SK-N-SH (cell line): ENCODE measurements at regions not wholly inside any gene's neighbourhood (a gene's known extent, or its start where the extent isn't known, plus 50 kb on each side); places are given as distances from the start of the nearest gene placed in this dataset.

Experiments
- CHD2 ChIP-seq: fragments of 150-350 bp; IDR thresholded peaks from 2 replicates; pipeline ENCODE4 v1.6.1; 2018; ENCODE audit warnings: low read length; ENCODE audit not compliant: partially characterized antibody
- CTCF ChIP-seq: fragments of 200-600 bp; sonication (generic); IDR thresholded peaks from 2 replicates; pipeline ENCODE4 v1.6.1; 2017; ENCODE audit warnings: antibody characterized with exemption, mild to moderate bottlenecking, moderate library complexity
- FOXJ3 ChIP-seq: sonication (generic); formaldehyde crosslinking; IDR thresholded peaks from 2 replicates; pipeline ENCODE4 v1.5.1; 2020; ENCODE audit warnings: mild to moderate bottlenecking, missing genetic modification reagents
- MAX ChIP-seq: IDR thresholded peaks from 2 replicates; pipeline ENCODE4 v1.4.0; 2012; ENCODE audit warnings: low read depth
- MEF2A ChIP-seq: IDR thresholded peaks from 2 replicates; pipeline ENCODE4 v1.4.0; 2012; ENCODE audit warnings: low read depth, borderline replicate concordance
- NFIC ChIP-seq: IDR thresholded peaks from 2 replicates; pipeline ENCODE4 v1.4.0; 2012; ENCODE audit warnings: borderline replicate concordance
- RAD21 ChIP-seq: IDR thresholded peaks from 2 replicates; pipeline ENCODE4 v1.6.1; 2012; ENCODE audit warnings: mild to moderate bottlenecking, low read length
- RXRA ChIP-seq: IDR thresholded peaks from 2 replicates; pipeline ENCODE4 v1.4.0; 2012; ENCODE audit warnings: low read depth, mild to moderate bottlenecking, borderline replicate concordance
- USF1 ChIP-seq: IDR thresholded peaks from 2 replicates; pipeline ENCODE4 v1.4.0; 2012; ENCODE audit warnings: low read depth, borderline replicate concordance
- TF ChIP-seq, protein P1 (sequence below): IDR thresholded peaks from 2 replicates; pipeline ENCODE4 v1.6.1; 2012; ENCODE audit warnings: mild to moderate bottlenecking, low read depth, low read length, moderate library complexity

DNA sequence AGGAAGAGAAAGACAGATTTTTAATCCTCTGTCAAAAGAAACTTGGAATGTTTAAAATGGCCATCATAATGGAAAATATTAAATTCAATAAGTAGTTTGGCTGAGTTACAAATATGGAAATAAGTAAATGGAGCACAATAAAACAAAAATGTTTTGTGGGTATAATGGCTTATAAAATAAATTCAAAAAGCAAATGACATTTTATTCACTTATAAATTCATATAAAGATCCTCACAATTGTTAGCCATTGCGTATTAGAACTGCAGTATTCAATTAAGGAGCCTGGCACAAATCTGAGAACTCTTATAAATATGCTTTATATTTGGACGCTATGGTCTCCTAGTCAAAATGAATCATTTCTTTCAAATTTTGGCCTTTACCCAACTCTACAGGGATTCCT is 339.0 kb upstream of the PABPC4L start:
- TF ChIP-seq CHD2 (no peak), MAX (no peak), CTCF (no peak), RAD21 (no peak), FOXJ3 (CRISPR knock-in tag) (no peak), NFIC (0 out of 2 replicates have a peak, but pooled peaks have one; percentile 38), RXRA (no peak), USF1 (no peak), MEF2A (no peak)
- TF ChIP-seq, protein P1, sequence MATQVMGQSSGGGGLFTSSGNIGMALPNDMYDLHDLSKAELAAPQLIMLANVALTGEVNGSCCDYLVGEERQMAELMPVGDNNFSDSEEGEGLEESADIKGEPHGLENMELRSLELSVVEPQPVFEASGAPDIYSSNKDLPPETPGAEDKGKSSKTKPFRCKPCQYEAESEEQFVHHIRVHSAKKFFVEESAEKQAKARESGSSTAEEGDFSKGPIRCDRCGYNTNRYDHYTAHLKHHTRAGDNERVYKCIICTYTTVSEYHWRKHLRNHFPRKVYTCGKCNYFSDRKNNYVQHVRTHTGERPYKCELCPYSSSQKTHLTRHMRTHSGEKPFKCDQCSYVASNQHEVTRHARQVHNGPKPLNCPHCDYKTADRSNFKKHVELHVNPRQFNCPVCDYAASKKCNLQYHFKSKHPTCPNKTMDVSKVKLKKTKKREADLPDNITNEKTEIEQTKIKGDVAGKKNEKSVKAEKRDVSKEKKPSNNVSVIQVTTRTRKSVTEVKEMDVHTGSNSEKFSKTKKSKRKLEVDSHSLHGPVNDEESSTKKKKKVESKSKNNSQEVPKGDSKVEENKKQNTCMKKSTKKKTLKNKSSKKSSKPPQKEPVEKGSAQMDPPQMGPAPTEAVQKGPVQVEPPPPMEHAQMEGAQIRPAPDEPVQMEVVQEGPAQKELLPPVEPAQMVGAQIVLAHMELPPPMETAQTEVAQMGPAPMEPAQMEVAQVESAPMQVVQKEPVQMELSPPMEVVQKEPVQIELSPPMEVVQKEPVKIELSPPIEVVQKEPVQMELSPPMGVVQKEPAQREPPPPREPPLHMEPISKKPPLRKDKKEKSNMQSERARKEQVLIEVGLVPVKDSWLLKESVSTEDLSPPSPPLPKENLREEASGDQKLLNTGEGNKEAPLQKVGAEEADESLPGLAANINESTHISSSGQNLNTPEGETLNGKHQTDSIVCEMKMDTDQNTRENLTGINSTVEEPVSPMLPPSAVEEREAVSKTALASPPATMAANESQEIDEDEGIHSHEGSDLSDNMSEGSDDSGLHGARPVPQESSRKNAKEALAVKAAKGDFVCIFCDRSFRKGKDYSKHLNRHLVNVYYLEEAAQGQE: no peak
